Mesendoderm (in vitro differentiated cells): ENCODE measurements at regions not wholly inside any gene's neighbourhood (a gene's known extent, or its start where the extent isn't known, plus 50 kb on each side); places are given as distances from the start of the nearest gene placed in this dataset.

ENCODE experiments used
- DNase-seq: peaks from one replicate; pipeline ENCODE4 v3.0.0; 2013
- H2AK5ac ChIP-seq: 2 replicates; pipeline ENCODE4 v1.6.1; 2013; ENCODE audit warnings: low read length, inconsistent platforms
- H2BK120ac ChIP-seq: 2 replicates; pipeline ENCODE4 v1.6.1; 2013; ENCODE audit warnings: low read depth, mild to moderate bottlenecking, low read length, moderate library complexity, mixed read lengths
- H2BK15ac ChIP-seq: replicated peaks from 2 replicates; pipeline ENCODE4 v1.6.1; 2013; ENCODE audit warnings: low read depth, mild to moderate bottlenecking, moderate library complexity
- H2BK5ac ChIP-seq: 2 replicates; pipeline ENCODE4 v1.6.1; 2013; ENCODE audit warnings: low read length, inconsistent platforms
- H3K18ac ChIP-seq: 2 replicates; pipeline ENCODE4 v1.6.1; 2013; ENCODE audit warnings: mild to moderate bottlenecking, low read length, mixed read lengths
- H3K23ac ChIP-seq: one replicate; pipeline ENCODE4 v1.6.1; 2013; ENCODE audit warnings: low read length
- H3K27ac ChIP-seq: 2 replicates; pipeline ENCODE4 v1.5.1; 2013; ENCODE audit warnings: low read depth, mild to moderate bottlenecking, inconsistent platforms, low read length, moderate library complexity
- H3K27me3 ChIP-seq: 2 replicates; pipeline ENCODE4 v1.6.1; 2013; ENCODE audit warnings: low read length, control low read depth, mild to moderate bottlenecking, inconsistent platforms; ENCODE audit not compliant: insufficient read depth, poor library complexity
- H3K36me3 ChIP-seq: 2 replicates; pipeline ENCODE4 v1.6.1; 2013; ENCODE audit warnings: low read length, inconsistent platforms; ENCODE audit not compliant: control insufficient read depth, insufficient read depth
- H3K4ac ChIP-seq: one replicate; pipeline ENCODE4 v1.6.1; 2013; ENCODE audit warnings: low read depth, mild to moderate bottlenecking, low read length, moderate library complexity
- H3K4me1 ChIP-seq: 2 replicates; pipeline ENCODE4 v1.6.1; 2013; ENCODE audit warnings: low read depth, low read length, inconsistent platforms; ENCODE audit not compliant: control insufficient read depth
- H3K4me2 ChIP-seq: 2 replicates; pipeline ENCODE4 v1.6.1; 2013; ENCODE audit warnings: low read length
- H3K4me3 ChIP-seq: 2 replicates; pipeline ENCODE4 v1.5.1; 2013; ENCODE audit warnings: mild to moderate bottlenecking, low read length
- H3K56ac ChIP-seq: one replicate; pipeline ENCODE4 v1.6.1; 2013; ENCODE audit warnings: low read length
- H3K79me1 ChIP-seq: 2 replicates; pipeline ENCODE4 v1.6.1; 2013; ENCODE audit warnings: low read length, inconsistent platforms
- H3K79me2 ChIP-seq: 2 replicates; pipeline ENCODE4 v1.6.1; 2013; ENCODE audit warnings: mild to moderate bottlenecking, low read length; ENCODE audit not compliant: control insufficient read depth, insufficient read depth
- H3K9ac ChIP-seq: 2 replicates; pipeline ENCODE4 v1.6.1; 2013; ENCODE audit warnings: low read length, inconsistent platforms
- H4K5ac ChIP-seq: one replicate; pipeline ENCODE4 v1.6.1; 2013; ENCODE audit warnings: low read length
- H4K8ac ChIP-seq: one replicate; pipeline ENCODE4 v1.6.1; 2013; ENCODE audit warnings: low read depth, mild to moderate bottlenecking, control low read depth, low read length, moderate library complexity
- WGBS: extraction: QIAGEN DNeasy Blood & Tissue Kit; methylation state at CpG from one replicate; pipeline ENCODE4 v1.1.7; 2013; ENCODE audit warnings: low lambda C conversion rate, missing lambda C conversion rate; ENCODE audit not compliant: insufficient coverage; ENCODE audit errors: extremely low coverage; 5-methylcytosine and 5-hydroxymethylcytosine counted together

GRCh38 chr18:78894033-78894305 is 85.6 kb upstream of the SALL3 start:
- Histone ChIP-seq H4K8ac (no peak overlapping the region), H3K27ac (no peak overlapping the region), H3K27me3 (no peaks in the 10 kb centered on the region), H2BK15ac (no peak overlapping the region), H3K36me3 (no peaks in the 10 kb centered on the region), H2AK5ac (no peak overlapping the region), H3K4me3 (no peak overlapping the region), H3K56ac (no peak overlapping the region), H2BK5ac (no peak overlapping the region), H3K23ac (no peak overlapping the region), H2BK120ac (no peak overlapping the region), H3K79me1 (no peaks in the 10 kb centered on the region), H3K79me2 (no peaks in the 10 kb centered on the region), H3K4ac (no peak overlapping the region), H4K5ac (no peak overlapping the region), H3K18ac (no peak overlapping the region), H3K4me2 (no peak overlapping the region), H3K4me1 (no peaks in the 10 kb centered on the region), H3K9ac (no peak overlapping the region)
- WGBS = no CpG with 5 or more reads among the region's 9 CpGs
- no peak for DNase-seq

DNA sequence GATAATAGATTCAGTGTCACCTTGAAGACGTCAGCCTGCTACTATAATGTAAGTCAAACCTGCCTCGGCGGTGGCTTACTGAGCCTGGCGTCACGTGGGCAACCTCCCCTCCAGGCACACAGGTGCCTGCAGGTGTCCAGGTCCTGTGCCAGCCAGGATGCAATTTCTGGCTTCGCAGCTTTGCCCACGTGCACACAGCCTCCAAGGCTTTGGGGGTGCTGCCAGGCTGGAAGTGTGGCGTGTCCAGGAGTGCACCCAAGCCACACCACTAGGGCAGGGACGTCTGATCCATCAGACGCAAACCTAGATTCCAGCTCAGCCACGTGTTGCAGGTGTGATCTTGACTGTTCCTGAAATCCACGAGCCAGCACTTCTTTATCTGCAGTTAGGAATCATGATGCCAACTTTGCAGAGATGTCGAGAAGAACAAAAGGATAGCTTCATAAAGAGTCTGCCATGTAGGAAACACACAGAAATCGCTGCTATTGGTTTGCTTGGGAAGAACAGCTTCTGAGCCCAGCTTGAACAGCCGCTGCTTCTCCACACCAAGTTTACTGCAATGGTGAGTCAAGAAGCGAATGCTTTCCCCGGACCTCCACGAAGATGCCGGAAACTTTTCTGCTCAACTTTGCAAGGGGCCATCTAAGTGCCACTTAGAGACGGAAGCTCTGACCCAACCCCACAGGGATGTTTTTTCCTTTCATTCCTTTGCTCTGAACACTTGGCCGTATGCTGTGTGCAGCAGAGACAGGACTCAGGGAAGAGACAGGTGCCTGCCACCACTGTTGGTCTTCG is 84.2 kb upstream of the SALL3 start:
- H3K23ac ChIP-seq = no peak overlapping the region
- no peaks in the 10 kb centered on the region for H3K4me1 ChIP-seq
- WGBS = no CpG with 5 or more reads among the region's 22 CpGs
- no peaks in the 10 kb centered on the region for H3K36me3 ChIP-seq
- no peak overlapping the region for H4K5ac ChIP-seq
- H3K4ac ChIP-seq = no peak overlapping the region
- no peak overlapping the region for H2BK15ac ChIP-seq
- no peak overlapping the region for H3K4me2 ChIP-seq
- no peak overlapping the region for H3K4me3 ChIP-seq
- no peak for DNase-seq
- H4K8ac ChIP-seq = no peak overlapping the region
- no peak overlapping the region for H3K27ac ChIP-seq
- no peaks in the 10 kb centered on the region for H3K79me2 ChIP-seq
- H3K79me1 ChIP-seq = no peaks in the 10 kb centered on the region
- H3K18ac ChIP-seq = no peak overlapping the region
- no peaks in the 10 kb centered on the region for H3K27me3 ChIP-seq
- no peak overlapping the region for H3K56ac ChIP-seq
- H2AK5ac ChIP-seq = no peak overlapping the region
- H2BK120ac ChIP-seq = no peak overlapping the region
- H2BK5ac ChIP-seq = no peak overlapping the region
- no peak overlapping the region for H3K9ac ChIP-seq

DNA sequence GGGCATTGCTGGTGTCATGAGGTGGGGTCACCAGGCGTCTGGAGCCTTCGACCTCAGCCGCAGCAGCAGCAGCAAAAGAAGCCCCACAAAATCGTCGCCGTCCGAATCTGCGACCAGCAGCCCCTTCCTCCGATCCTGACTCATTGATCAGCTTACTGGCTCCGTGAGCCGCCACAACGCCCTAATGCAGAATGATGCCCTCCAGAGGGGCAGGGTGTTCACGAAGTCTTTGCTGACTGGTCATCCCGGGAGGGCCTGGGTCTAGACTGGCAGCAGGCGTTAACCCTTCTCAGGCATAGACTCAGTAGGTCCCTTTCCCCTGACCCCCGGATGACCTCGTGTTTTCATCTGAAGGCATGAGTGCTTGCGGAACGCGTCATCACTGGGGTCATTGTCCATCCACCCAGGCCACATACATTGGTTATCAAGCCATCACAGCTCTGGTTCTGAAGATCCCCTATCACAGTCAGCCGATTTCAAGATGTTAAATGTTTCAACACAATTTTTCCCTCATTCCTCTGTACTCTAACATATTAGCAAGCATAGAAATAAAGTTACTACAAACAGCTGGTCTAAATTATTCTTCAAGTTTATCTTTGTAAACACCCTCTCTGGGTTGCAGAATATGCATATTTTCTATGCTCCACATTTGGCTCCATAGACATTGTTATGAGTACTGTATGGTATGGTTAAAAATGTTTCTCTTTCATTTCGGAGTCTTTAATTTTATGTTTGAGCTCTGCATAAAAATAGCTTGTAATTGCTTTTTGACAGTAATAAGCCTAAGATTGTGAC is 83.3 kb upstream of the SALL3 start:
- Histone ChIP-seq H3K4me1 (no peaks in the 10 kb centered on the region), H3K79me1 (no peaks in the 10 kb centered on the region), H4K5ac (no peak overlapping the region), H2AK5ac (no peak overlapping the region), H2BK15ac (no peak overlapping the region), H3K79me2 (no peaks in the 10 kb centered on the region), H2BK5ac (no peak overlapping the region), H3K36me3 (no peaks in the 10 kb centered on the region), H3K23ac (no peak overlapping the region), H3K27me3 (no peaks in the 10 kb centered on the region), H3K9ac (no peak overlapping the region), H4K8ac (no peak overlapping the region), H3K4me2 (no peak overlapping the region), H2BK120ac (no peak overlapping the region), H3K56ac (no peak overlapping the region), H3K18ac (no peak overlapping the region), H3K4me3 (no peak overlapping the region), H3K27ac (no peak overlapping the region), H3K4ac (no peak overlapping the region)
- no peak for DNase-seq
- WGBS = no CpG with 5 or more reads among the region's 22 CpGs

- Histone ChIP-seq H3K23ac (no peak overlapping the region), H4K8ac (no peak overlapping the region), H3K4ac (no peak overlapping the region), H3K27ac (no peak overlapping the region), H3K27me3 (no peaks in the 10 kb centered on the region), H2BK120ac (no peak overlapping the region), H3K4me1 (no peaks in the 10 kb centered on the region), H3K36me3 (no peaks in the 10 kb centered on the region), H3K4me3 (no peak overlapping the region), H3K56ac (no peak overlapping the region), H3K79me2 (no peaks in the 10 kb centered on the region), H3K79me1 (no peaks in the 10 kb centered on the region), H3K9ac (no peak overlapping the region), H2BK15ac (no peak overlapping the region), H2AK5ac (no peak overlapping the region), H2BK5ac (no peak overlapping the region), H3K18ac (no peak overlapping the region), H3K4me2 (no peak overlapping the region), H4K5ac (no peak overlapping the region)
- DNase-seq = no peak
- no CpG with 5 or more reads among the region's 9 CpGs for WGBS
Measured at GRCh38 chr18:78898066-78898465, 81.6 kb upstream of the SALL3 start.

- no peak overlapping the region for H3K18ac ChIP-seq
- H3K9ac ChIP-seq = no peak overlapping the region
- H3K56ac ChIP-seq = no peak overlapping the region
- H2BK15ac ChIP-seq = no peak overlapping the region
- no peaks in the 10 kb centered on the region for H3K36me3 ChIP-seq
- H4K8ac ChIP-seq = no peak overlapping the region
- H2BK120ac ChIP-seq = no peak overlapping the region
- no peak overlapping the region for H2BK5ac ChIP-seq
- no peak overlapping the region for H4K5ac ChIP-seq
- H3K27me3 ChIP-seq = no peaks in the 10 kb centered on the region
- no peaks in the 10 kb centered on the region for H3K79me2 ChIP-seq
- no peak for DNase-seq
- no peak overlapping the region for H2AK5ac ChIP-seq
- H3K27ac ChIP-seq = no peak overlapping the region
- no peak overlapping the region for H3K23ac ChIP-seq
- H3K79me1 ChIP-seq = no peaks in the 10 kb centered on the region
- WGBS = no CpG with 5 or more reads among the region's 14 CpGs
- no peaks in the 10 kb centered on the region for H3K4me1 ChIP-seq
- no peak overlapping the region for H3K4me2 ChIP-seq
- no peak overlapping the region for H3K4me3 ChIP-seq
- no peak overlapping the region for H3K4ac ChIP-seq
Measured at GRCh38 chr18:78898635-78899034, 81.0 kb upstream of the SALL3 start.
